DND-41 (cell line): ENCODE measurements at regions not wholly inside any gene's neighbourhood (a gene's known extent, or its start where the extent isn't known, plus 50 kb on each side); places are given as distances from the start of the nearest gene placed in this dataset.

Experiments used
- CTCF ChIP-seq: IDR thresholded peaks from 2 replicates; pipeline ENCODE4 v1.5.1; 2012; ENCODE audit warnings: borderline replicate concordance, low read length, moderate library complexity, mild to moderate bottlenecking; ENCODE audit not compliant: poor library complexity, severe bottlenecking; ENCODE audit errors: extremely low read depth
- EZH2 ChIP-seq: IDR thresholded peaks from 3 replicates; pipeline ENCODE4 v1.6.1; 2012; ENCODE audit warnings: borderline replicate concordance, low read depth, mild to moderate bottlenecking, moderate library complexity, low read length, inconsistent platforms; ENCODE audit not compliant: severe bottlenecking

GRCh38 chr2:198604599-198604998, 800.2 kb downstream of the PLCL1 start:
- TF ChIP-seq CTCF (no peak), EZH2 (no peak)
